ENCODE measurements at regions not wholly inside any gene's neighbourhood (a gene's known extent, or its start where the extent isn't known, plus 50 kb on each side); places are given as distances from the start of the nearest gene placed in this dataset.

DNA sequence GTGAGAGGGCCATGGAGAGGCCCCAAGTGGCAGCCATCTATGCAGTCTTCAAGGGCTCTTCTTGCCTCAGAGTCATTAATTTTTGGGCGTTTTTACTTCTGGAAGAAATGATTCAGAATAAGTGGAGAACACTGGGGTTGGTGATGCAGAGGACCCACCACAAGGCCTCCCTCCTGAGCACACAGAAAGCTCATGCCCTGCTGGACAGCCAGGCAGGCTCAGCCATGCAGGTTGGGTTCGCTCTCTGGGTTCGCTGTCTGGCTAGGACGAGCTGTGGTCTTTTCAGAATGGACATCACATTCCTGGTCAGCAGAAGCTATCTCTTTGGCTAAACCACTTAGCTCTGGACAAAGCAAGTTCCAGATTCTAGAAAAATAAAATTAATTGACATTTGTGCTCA is 480.8 kb downstream of the RPS24 start:
- intact Hi-C loops (cut with DNase I), result no loop called here
- no peaks in the 10 kb centered on the region for H3K27me3 ChIP-seq
- ATAC-seq (no peak), DNase-seq (no peak)
- no peaks in the 10 kb centered on the region for H3K9me3 ChIP-seq
- no peak overlapping the region for H3K4me3 ChIP-seq
- H3K4me1 ChIP-seq, result peaks cover 0 to 3% of the 10 kb centered on the region in 2 donors
- no peaks in the 10 kb centered on the region for H3K36me3 ChIP-seq
- TF ChIP-seq, protein P1, sequence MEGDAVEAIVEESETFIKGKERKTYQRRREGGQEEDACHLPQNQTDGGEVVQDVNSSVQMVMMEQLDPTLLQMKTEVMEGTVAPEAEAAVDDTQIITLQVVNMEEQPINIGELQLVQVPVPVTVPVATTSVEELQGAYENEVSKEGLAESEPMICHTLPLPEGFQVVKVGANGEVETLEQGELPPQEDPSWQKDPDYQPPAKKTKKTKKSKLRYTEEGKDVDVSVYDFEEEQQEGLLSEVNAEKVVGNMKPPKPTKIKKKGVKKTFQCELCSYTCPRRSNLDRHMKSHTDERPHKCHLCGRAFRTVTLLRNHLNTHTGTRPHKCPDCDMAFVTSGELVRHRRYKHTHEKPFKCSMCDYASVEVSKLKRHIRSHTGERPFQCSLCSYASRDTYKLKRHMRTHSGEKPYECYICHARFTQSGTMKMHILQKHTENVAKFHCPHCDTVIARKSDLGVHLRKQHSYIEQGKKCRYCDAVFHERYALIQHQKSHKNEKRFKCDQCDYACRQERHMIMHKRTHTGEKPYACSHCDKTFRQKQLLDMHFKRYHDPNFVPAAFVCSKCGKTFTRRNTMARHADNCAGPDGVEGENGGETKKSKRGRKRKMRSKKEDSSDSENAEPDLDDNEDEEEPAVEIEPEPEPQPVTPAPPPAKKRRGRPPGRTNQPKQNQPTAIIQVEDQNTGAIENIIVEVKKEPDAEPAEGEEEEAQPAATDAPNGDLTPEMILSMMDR (IDR thresholded peaks at IDR 0.05), result no peak
- H3K27ac ChIP-seq, result no peak overlapping the region

DNA sequence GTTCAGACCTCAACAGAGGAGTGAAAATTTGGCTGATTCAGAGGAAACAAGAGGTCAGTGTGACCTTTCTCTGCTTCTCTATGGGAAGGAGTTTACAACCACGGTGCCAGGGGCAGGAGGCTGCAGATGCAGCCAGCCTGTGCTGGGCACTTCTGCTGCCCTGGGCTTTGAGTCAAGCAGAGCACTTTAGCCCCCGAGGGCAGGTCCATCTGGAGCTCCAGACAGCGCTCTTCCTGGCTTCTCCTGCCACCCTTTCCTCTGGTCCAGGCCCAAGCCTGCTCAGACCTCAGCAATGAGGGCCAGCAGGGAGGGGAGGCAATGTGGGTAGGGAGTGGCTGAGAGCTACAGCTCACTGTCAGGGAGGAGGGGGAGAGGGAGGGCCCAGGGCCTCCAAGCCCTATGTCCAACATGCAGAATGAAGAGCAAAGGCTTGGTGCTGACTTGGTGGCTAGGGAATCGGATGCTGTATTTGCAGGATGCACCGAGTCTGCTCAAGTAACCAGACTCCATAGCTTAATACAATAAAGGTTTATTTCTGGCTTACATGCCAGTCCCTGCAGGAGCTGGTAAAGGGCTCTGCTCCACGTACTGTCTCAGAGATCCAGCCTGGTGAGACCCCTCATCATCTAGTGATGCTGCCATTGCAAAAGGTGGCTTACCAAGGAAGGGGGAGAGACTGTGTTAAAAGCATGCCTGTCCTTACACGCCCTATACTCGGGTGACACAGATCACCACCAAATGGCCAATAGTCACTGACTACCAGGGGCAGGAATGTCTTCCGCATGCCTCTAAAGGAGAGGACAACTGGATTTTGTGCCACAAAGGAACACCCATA is 481.6 kb downstream of the RPS24 start:
- Histone ChIP-seq H3K27me3 (no peaks in the 10 kb centered on the region), H3K4me1 (peaks cover 0 to 3% of the 10 kb centered on the region in 2 donors), H3K27ac (no peak overlapping the region), H3K36me3 (no peaks in the 10 kb centered on the region), H3K9me3 (no peaks in the 10 kb centered on the region), H3K4me3 (no peak overlapping the region)
- DNase-seq (no peak), ATAC-seq (peak; percentile 50)
- intact Hi-C loops (cut with DNase I), result no loop called here
- TF ChIP-seq, protein P1 (IDR thresholded peaks at IDR 0.05), result no peak

DNA sequence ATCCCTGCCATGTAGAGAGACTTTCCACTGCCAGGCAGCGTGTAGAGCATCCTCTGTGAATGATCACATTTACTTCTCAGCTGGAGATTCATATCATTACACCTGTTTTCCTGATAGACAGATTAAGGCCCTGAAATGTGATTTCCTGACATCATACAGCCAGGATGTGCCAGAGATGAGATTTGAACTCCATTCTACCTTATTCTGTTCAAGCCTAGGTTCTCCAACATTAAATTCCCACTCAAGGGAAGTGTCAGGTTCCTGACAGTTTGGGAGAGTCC is 482.1 kb downstream of the RPS24 start:
- Histone ChIP-seq H3K27me3 (no peaks in the 10 kb centered on the region), H3K4me1 (peaks cover 0 to 3% of the 10 kb centered on the region in 2 donors), H3K27ac (no peak overlapping the region), H3K4me3 (no peak overlapping the region), H3K9me3 (no peaks in the 10 kb centered on the region), H3K36me3 (no peaks in the 10 kb centered on the region)
- DNase-seq, result no peak
- ATAC-seq, result no peak
- TF ChIP-seq, protein P1 (IDR thresholded peaks at IDR 0.05), result no peak
- intact Hi-C loops (cut with DNase I), result no loop called here

DNA sequence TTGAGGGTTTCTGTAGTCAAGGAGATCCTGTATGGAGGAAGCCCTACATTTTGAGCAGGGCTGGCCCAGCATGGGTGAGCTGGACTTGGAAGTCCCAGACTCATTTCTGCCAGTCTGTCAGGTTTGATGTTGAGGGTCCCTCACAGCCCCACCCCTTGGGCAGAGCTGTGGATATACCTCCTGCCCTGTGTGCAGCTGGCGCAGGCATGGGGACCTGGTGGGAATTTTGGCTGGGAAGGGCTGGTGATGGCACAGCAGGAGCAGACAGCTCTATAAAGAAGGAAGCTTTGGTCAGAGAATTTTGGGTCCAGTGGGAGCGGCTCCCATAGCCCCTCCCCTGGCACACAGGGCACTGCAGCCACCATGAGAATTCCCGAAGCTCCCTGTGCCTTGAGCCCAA is 482.6 kb downstream of the RPS24 start:
- no peaks in the 10 kb centered on the region for H3K27me3 ChIP-seq
- TF ChIP-seq, protein P1 (IDR thresholded peaks at IDR 0.05), result no peak
- H3K9me3 ChIP-seq, result no peaks in the 10 kb centered on the region
- H3K4me1 ChIP-seq, result peaks cover 0 to under 1% of the 10 kb centered on the region in 2 donors
- intact Hi-C loops (cut with DNase I), result no loop called here
- H3K4me3 ChIP-seq, result no peak overlapping the region
- no peaks in the 10 kb centered on the region for H3K36me3 ChIP-seq
- ATAC-seq, result no peak
- no peak overlapping the region for H3K27ac ChIP-seq
- DNase-seq, result no peak

DNA sequence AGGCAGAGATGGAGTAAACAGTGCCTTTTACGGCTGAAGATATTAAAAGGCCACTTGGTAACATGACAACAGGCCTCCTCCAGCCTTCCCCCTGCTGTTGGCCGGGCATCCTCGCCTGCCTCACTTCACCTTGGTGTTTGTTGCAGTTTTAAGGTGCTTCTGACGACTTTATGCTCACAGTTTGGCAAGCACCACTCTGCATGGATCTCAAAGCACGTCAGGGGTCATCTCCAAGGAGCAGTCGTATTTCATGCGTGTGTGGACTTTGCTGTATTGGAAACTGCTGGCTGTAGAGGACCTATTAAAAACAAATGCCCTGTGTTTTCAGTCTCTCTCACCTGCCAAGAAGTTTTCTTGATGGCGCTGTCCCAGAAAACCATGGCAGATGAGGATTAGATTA is 483.1 kb downstream of the RPS24 start:
- H3K27ac ChIP-seq, result no peak overlapping the region
- no peaks in the 10 kb centered on the region for H3K27me3 ChIP-seq
- H3K4me1 ChIP-seq, result no peaks in the 10 kb centered on the region
- ATAC-seq, result no peak
- intact Hi-C loops (cut with DNase I), result no loop called here
- TF ChIP-seq, protein P1 (IDR thresholded peaks at IDR 0.05), result no peak
- H3K4me3 ChIP-seq, result no peak overlapping the region
- no peaks in the 10 kb centered on the region for H3K36me3 ChIP-seq
- no peaks in the 10 kb centered on the region for H3K9me3 ChIP-seq
- DNase-seq, result peak in 1 of 4 donors; percentile 21

Data from left lung (tissue), 4 donors.